Activated CD8-positive, alpha-beta memory T cell treated with anti-CD3 and anti-CD28 coated beads, Interleukin-2, amount 50 U/mL, for 48 hours (primary cell): ENCODE measurements at regions not wholly inside any gene's neighbourhood (a gene's known extent, or its start where the extent isn't known, plus 50 kb on each side); places are given as distances from the start of the nearest gene placed in this dataset.
"Not testable (repeated sequence)": the region's sequence is repeated elsewhere in the genome, so short reads cannot be mapped to it uniquely, and the experiment has no call there.

Experiments
- DNase-seq: peaks from one replicate; pipeline ENCODE4 v3.0.0-alpha.2; 2020

GRCh38 chr3:35950021-35950420 is 310.7 kb downstream of the ARPP21 start:
- no peak for DNase-seq

- DNase-seq, result no peak
These were observed 315.1 kb downstream of the ARPP21 start for GRCh38 chr3:35954413-35954812.

GRCh38 chr3:35965908-35966307 is 326.6 kb downstream of the ARPP21 start:
- DNase-seq, result no peak

GRCh38 chr3:35966629-35967464 is 327.5 kb downstream of the ARPP21 start:
- no peak for DNase-seq

- DNase-seq, result no peak
These were observed 328.8 kb downstream of the ARPP21 start for GRCh38 chr3:35968043-35968622.

- no peak for DNase-seq
These were observed 330.1 kb downstream of the ARPP21 start for GRCh38 chr3:35969406-35969805.

- no peak for DNase-seq
These were observed 331.5 kb downstream of the ARPP21 start for GRCh38 chr3:35970793-35971192.

GRCh38 chr3:35971686-35972085 is 332.4 kb downstream of the ARPP21 start:
- DNase-seq, result no peak

GRCh38 chr3:35974872-35975271 is 335.5 kb downstream of the ARPP21 start:
- no peak for DNase-seq

GRCh38 chr3:35986161-35986560 is 346.8 kb downstream of the ARPP21 start:
- DNase-seq, result no peak

GRCh38 chr3:35987386-35987785 is 348.1 kb downstream of the ARPP21 start:
- no peak for DNase-seq

GRCh38 chr3:35992041-35992440 is 352.7 kb downstream of the ARPP21 start:
- no peak for DNase-seq

- no peak for DNase-seq
These were observed 368.5 kb upstream of the STAC start for GRCh38 chr3:36011791-36012190.

GRCh38 chr3:36013425-36013824 is 366.9 kb upstream of the STAC start:
- DNase-seq, result no peak

GRCh38 chr3:36025232-36025631 is 355.1 kb upstream of the STAC start:
- no peak for DNase-seq

GRCh38 chr3:36032180-36033047 is 347.9 kb upstream of the STAC start:
- no peak for DNase-seq

GRCh38 chr3:36058404-36059030 is 321.8 kb upstream of the STAC start:
- DNase-seq, result no peak

- no peak for DNase-seq
These were observed 319.4 kb upstream of the STAC start for GRCh38 chr3:36060950-36061349.

- DNase-seq, result no peak
These were observed 316.3 kb upstream of the STAC start for GRCh38 chr3:36063992-36064391.

- DNase-seq, result no peak
These were observed 315.0 kb upstream of the STAC start for GRCh38 chr3:36065321-36065720.

GRCh38 chr3:36075491-36075890 is 304.8 kb upstream of the STAC start:
- no peak for DNase-seq

- no peak for DNase-seq
These were observed 303.0 kb upstream of the STAC start for GRCh38 chr3:36077320-36077719.

- DNase-seq, result not testable (repeated sequence)
These were observed 297.3 kb upstream of the STAC start for GRCh38 chr3:36082958-36083357.
